SK-N-MC (cell line): ENCODE measurements at regions not wholly inside any gene's neighbourhood (a gene's known extent, or its start where the extent isn't known, plus 50 kb on each side); places are given as distances from the start of the nearest gene placed in this dataset.

Experiments
- EZH2 ChIP-seq: fragments of 200-600 bp; sonication (generic); IDR thresholded peaks from one replicate; pipeline ENCODE4 v1.6.1; 2017; ENCODE audit warnings: antibody characterized with exemption
- FOXP2 ChIP-seq: optimal IDR thresholded peaks from 2 replicates; pipeline ENCODE3; 2011; ENCODE audit warnings: mild to moderate bottlenecking, moderate library complexity; ENCODE audit not compliant: insufficient read depth; ENCODE audit errors: extremely low read length, control extremely low read depth
- POLR2AphosphoS5 ChIP-seq: IDR thresholded peaks from 2 replicates; pipeline ENCODE4 v1.6.1; 2012; ENCODE audit warnings: mild to moderate bottlenecking, low read depth, low read length, borderline replicate concordance

DNA sequence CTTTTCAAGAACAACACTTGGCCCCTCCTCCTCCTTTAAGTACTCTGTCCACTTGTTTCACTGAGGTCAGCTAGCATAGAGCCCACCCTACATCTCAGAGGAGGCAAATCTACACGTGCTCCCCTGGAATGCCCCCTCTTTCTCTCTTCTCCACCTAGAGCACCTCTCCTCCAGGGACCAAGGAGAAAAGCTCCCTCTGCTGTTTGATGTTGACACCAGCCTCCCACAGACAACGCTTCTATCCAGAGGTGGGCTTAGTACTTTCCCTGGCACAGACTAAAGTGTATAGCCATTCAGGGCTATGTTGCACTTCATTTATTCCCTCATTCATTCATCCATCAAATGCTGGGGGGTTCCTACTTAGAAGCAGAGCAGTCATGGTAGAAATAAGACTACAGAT lies 68.2 kb upstream of the TAF1L start:
- TF ChIP-seq EZH2 (no peak), FOXP2 (no peak), POLR2AphosphoS5 (no peak)
